ENCODE measurements at regions not wholly inside any gene's neighbourhood (a gene's known extent, or its start where the extent isn't known, plus 50 kb on each side); places are given as distances from the start of the nearest gene placed in this dataset.

DNA sequence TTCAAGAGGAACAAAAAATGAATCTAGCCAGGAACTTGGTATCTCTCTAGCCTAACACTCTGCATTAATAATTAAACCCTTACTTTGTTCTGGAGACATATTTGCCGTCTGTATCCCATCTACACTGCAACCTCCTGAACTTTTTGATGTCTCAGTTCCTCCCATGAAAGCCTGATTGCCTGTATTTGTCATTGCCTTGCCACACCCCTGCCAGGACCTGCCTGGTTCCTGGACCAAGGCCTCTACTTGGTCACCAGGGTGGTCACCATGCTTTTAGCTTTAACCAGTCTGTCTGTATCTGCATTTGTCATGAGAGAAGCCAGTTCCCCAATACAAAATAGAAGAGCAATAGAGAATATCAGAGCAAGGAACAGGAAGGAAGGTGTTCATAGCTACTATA is 58.8 kb upstream of the NOL4 start:
- TF ChIP-seq, protein P1, sequence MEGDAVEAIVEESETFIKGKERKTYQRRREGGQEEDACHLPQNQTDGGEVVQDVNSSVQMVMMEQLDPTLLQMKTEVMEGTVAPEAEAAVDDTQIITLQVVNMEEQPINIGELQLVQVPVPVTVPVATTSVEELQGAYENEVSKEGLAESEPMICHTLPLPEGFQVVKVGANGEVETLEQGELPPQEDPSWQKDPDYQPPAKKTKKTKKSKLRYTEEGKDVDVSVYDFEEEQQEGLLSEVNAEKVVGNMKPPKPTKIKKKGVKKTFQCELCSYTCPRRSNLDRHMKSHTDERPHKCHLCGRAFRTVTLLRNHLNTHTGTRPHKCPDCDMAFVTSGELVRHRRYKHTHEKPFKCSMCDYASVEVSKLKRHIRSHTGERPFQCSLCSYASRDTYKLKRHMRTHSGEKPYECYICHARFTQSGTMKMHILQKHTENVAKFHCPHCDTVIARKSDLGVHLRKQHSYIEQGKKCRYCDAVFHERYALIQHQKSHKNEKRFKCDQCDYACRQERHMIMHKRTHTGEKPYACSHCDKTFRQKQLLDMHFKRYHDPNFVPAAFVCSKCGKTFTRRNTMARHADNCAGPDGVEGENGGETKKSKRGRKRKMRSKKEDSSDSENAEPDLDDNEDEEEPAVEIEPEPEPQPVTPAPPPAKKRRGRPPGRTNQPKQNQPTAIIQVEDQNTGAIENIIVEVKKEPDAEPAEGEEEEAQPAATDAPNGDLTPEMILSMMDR (tag by site-specific recombination; IDR thresholded peaks at IDR 0.05) = no peak
- TF ChIP-seq ZNF10 (tag by site-specific recombination; IDR thresholded peaks at IDR 0.05) = no peak
- TF ChIP-seq ZIC2 (tag by site-specific recombination; IDR thresholded peaks at IDR 0.05) = no peak
- TF ChIP-seq BCL6B (tag by site-specific recombination; IDR thresholded peaks at IDR 0.05) = no peak
- TF ChIP-seq PRDM10 (tag by site-specific recombination; IDR thresholded peaks at IDR 0.05) = no peak
- no peak for TF ChIP-seq HOXC10 (CRISPR knock-in tag; IDR thresholded peaks at IDR 0.05)
- no peak for TF ChIP-seq ZSCAN18 (tag by site-specific recombination; IDR thresholded peaks at IDR 0.05)

Measured in HEK293 (cell line).